ENCODE measurements at regions not wholly inside any gene's neighbourhood (a gene's known extent, or its start where the extent isn't known, plus 50 kb on each side); places are given as distances from the start of the nearest gene placed in this dataset.

DNA sequence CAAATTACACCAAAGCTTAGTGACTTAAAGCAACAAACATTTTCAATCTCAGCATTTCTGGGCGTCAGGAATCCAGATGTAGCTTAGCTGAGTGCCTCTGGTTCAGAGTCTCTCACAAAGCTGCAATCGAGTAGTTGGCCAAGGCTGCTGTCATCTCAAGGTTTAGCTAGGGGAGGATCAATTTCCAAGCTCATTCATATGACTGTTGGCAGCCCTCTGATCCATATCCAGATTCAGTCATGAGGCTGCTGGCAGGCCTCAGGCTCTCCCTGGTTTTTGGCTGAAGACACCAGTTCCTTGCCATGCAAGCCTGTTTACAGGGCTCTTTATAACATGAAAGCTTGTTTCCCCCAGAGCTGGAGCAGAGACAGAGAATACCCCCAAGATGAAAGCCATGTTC lies 419.5 kb upstream of the TLE4 start:
- DNase-seq (ENCODE audit: low read depth), result no peak

DNA sequence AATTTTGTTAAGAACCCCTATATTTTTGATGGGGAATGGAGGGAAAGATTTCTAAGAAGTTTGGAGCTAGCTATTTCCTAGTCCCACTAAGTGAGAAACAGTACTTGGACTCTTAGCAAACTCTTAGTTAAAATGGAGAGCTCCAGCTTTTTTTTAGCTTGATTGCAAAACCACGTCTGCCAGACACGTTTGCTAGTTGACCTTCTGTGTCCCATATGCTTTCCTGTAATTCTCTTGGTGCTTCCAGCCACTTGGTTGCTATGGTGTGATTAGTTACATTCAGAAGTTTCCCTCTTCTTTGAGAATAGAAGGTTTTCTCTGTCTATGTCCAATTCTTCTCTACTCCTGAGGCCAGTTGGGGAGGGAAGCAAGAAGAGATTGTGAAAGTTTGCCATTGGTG lies 417.0 kb upstream of the TLE4 start:
- DNase-seq (ENCODE audit: low read depth), result no peak

DNA sequence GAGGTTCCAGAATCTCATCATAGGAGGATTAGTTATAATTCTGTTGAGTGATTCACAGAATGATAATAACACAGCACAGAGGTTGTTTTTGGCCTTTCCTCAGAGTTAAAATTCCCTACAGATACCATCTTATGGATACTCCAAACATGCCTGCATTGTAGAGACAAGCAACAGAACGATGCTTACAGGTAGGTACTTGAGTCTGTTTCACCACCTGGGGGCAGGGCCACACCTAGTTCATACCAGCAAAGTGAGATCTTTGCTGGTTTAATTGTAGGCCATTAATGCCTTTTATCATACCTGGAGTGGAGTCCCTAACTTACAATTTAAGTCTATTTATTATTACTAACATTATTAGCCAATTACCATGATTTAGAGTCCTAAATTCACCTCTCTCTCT lies 416.5 kb upstream of the TLE4 start:
- DNase-seq (ENCODE audit: low read depth), result no peak

DNA sequence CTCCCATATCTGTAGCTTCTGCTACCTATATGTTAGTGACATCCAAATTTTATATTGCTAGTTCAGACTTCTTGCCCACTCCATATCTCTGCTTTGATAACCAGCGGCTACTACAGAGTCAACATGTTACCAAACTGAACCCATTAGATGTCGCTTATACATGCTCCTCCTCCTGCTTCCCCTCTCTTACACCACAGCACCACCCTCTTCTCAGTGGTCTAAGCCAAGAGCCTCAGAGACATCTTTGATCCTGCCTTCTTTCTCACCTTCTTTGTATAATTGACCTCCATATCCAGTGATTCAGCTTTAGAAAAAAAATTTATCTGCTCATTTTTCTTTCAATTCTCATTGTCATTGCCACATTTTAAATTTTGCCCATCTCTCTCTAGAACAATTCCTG lies 408.2 kb upstream of the TLE4 start:
- no peak for DNase-seq (ENCODE audit: low read depth)

DNA sequence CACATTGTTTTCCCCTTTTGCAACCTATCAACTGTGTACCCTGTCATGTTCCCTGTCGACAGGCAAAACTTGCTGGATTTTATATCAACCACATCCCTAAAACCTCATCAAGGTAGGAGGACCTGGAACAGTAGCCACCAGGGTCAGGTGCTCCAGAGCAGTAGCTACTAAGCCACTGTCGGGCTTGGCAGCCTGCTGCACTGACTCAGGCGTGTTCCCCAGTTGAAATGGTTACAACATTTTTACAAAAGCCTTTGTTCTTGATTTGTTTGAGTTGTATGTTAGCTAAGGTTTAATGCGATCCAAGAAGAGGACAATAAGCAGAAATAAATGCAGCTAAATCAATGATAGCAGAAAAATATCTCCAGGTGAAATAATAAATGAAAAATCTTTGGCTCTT lies 407.4 kb upstream of the TLE4 start:
- no peak for DNase-seq (ENCODE audit: low read depth)

DNA sequence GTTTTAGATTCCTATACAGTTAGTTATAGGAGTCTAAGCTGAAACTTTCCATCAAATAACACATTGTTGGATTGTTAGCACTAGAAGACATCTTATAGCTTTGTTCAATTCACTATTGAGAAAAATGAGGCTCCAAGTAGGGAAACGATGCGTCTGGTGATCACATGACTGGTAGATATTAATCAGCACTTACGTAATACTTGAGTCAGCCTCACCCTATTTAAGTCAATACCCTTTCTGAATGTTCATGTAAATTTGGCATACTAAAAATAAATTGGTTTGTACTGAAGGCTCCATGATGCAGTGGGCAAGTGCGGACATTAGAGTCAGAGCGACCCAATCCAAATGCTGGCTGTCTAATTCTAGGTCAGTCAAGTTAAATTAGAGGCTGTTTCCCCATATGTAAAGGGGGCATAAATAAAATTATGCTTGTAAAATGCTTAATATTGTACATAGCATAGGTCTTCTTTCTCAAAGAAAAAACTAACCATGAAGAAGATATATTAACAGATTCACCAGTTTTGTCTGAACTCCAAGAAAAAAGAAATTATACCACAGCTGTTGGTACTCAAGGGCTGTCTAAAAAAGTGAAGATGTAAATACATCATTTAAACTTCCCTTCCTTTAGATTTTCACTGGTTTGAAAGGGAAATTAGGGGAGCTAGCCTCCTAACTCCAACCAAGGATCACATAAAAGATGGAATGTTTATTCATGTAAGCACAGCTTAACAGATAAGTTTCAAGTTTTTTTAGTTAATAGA lies 406.6 kb upstream of the TLE4 start:
- DNase-seq (ENCODE audit: low read depth), result no peak

DNA sequence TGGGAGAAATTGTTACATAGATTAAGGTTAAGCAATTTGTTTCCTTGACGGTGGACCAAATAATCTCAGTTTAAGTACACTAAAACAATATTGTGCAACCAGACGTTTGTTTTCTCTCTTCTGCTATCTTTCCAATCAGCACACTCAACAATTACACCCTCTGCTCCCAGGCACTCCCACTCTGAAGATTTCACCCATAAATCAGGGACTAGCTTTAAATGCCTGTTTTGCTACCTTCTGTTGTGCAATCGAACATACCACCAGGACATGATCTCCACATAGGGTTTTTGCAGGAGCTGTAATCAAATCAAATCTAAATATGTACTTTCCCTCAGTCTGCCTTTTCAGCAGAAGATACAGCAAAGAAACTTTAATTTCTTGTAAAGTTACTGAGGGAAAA lies 405.8 kb upstream of the TLE4 start:
- DNase-seq (ENCODE audit: low read depth), result no peak

DNA sequence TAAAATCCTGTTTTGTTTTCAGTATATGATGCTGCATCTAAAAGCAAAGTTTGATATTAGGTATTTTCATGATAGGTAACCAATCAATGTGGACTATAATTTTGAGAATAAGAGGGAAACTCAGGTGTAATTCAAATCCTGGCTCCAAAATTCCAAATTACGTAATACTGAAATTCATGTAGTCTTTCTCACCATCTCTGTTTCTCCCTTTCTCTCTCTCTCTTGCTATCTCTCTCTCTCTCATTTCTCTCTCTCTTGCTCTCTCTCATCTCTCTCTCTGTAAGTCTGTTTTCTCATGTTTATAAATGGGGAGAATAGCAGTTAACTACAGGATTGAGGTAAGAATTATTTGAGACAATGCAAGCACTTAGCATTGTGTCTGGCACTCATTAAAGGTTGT lies 401.1 kb upstream of the TLE4 start:
- no peak for DNase-seq (ENCODE audit: low read depth)

DNA sequence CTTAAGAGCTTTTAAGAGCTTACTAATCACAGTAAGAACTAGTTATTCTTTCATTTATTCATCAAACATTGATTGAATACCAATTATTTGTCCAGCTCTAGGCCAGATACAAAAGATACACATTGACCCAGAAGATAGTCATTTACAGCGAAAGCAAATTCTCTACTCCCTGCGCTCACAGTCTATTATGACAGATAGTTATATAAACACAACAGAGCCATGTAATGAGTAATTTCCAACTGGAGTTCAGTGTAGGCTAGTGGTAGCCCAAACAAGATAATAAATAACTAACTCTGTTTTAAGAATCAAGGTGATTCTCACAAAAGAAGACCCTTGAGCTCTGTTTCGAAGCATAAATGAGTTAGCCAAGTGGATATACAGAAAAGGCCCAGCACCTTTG lies 397.8 kb upstream of the TLE4 start:
- no peak for DNase-seq (ENCODE audit: low read depth)

DNA sequence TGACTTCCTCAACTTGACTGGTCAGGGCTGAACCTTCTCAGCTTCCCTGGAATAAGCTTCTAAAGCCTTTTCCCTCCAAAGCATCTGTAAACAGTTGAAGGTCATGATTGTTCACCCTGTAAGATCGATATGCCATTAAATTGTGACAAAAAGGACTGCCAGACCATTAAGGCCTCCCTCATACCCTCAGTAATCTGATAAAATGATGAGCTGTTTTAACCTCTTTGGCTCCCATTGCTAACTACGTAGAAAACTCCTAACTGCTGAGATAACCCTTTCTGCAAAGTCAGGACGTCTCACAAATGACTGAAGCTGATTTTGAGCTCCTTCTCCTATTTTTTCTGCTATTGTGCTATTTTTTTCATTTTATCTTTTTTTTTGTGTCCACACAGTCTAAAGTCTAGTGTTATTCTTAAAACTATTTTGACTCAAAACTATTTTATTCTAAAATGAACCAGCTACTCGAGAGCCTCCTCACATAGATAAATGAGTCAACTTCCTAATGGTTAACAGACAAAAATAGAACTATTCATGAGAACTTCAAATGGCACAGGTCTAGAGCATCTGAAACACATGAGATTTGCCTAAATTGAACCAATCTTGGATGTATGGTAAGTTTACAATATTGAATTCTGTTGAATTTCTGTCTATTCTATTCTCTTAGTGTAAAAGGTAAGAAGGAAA lies 395.6 kb upstream of the TLE4 start:
- DNase-seq (ENCODE audit: low read depth), result no peak

DNA sequence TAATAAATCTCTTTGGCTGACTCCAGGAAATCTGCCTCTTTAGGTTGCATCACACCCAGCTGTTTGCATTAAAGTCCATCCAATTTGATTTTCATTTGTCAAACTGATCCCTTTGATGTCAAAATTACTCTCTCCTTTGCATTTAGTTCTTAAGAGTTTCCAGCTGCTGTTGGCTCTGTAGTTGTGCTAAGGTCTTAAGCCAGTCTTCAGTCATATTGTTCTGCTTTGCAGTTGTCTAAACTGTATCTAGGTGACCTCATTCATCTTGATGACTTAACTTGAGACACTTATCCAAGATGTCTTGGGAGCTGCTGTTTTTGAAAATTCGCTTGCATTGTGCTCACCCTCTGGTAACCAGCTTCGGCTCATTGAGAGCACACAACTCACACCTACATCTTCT lies 386.9 kb upstream of the TLE4 start:
- no peak for DNase-seq (ENCODE audit: low read depth)

DNA sequence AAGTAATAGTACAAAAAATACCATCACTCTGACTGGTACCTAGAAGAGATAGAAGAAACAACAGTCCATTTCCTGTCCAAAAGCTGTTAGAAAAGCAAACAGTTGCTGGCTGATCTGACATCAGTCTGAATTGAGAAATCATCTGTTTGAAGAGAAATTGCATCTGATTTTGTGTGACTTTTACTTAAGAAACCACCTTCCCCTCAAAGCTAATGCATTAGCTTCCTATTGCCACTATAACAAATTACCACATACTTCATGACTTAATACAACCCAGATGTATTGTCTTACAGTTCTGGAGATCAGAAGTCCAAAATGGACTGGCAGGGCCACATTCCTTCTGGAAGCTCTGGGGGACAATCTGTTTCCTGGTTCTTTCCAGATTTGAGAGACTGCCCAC lies 385.9 kb upstream of the TLE4 start:
- no peak for DNase-seq (ENCODE audit: low read depth)

DNA sequence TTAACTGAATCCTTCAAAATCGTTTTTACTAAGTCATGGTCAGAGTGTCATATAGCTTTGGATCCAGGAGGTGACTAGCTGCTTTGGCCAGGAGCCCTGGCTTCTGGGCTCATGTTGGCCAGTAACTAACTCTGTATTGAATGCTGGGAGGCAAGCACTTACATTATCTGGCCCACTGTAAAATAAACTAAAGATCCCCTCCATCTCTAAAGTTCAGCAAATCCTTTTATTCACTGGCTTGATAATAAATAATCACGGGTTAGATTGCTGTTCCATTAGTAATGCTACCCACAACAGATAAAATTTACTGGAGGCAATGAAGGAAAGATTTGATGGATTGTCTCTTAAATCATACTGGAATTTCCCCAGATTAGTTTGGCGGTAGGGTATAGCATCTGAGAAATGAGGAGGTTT lies 382.2 kb upstream of the TLE4 start:
- no peak for DNase-seq (ENCODE audit: low read depth)

DNA sequence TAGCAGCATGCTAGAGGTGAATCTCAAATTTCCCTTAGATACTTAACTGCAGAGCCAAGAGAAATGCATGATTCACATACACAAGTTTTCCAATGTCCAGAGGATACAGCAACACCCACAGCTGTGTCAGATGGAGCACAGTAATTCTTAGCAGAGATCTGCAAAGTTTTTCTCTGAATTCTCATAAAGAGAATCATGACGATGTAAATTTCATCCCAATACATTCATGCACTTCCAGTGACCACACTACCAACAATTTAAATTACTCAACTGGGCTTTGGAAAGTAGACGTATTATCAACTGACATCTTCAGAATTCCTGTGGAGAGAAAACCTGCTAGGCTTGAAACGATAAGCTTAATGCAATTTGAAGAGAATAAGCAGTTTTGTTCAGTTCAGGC lies 378.8 kb upstream of the TLE4 start:
- no peak for DNase-seq (ENCODE audit: low read depth)

DNA sequence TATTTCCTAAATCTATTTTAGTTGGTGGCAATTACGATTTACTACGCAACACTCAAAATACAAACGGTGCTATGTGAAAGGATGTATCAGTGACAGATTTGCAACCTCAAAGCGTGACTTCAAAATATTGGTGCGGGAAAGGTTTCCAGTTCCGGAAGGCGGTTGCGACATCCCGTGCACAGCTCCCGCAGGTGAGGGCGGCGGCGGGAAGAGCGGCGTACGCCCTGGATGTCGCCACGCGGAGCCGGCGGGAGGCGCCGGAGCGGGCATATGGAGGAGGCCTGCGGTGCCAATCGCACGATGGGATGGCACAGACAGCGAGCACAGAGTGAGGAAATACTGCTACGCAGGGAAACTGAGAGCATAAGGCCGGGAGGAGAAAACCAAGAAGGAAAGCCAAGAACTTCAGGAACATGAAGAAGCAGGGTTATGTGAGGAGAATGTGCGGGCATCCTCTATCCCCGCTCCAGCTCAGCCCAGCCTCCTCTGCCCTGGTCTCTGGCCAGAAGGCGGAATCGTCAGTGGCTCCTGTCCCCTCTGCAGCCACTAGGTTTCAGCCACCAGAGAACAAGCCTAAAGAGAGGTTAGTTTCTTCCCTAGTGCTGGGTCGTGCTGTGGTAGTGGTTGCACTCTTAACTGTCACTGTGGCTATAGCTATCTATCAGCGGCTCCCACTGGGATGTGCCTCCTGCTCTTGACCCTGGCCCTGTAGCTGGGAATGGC lies 378.1 kb upstream of the TLE4 start:
- no peak for DNase-seq (ENCODE audit: low read depth)

DNA sequence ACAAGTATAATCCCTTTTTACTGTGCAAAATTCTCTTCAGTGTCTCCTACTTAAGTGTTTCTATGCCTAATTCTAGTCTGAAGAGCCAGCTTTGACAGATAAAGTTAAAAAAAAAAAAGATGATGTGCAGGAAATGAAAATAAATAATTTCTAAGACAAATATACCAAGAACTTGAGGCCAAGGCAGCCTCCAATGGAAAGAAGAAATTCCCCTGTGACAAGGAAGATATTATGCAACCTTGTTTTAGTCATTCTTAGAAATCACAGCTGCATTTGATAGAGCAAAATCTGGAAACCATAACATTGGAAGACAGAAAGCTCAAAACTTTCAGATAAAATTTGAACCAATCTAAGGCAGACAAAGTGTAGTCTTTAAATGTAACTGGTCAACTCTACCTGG lies 375.9 kb upstream of the TLE4 start:
- no peak for DNase-seq (ENCODE audit: low read depth)

DNA sequence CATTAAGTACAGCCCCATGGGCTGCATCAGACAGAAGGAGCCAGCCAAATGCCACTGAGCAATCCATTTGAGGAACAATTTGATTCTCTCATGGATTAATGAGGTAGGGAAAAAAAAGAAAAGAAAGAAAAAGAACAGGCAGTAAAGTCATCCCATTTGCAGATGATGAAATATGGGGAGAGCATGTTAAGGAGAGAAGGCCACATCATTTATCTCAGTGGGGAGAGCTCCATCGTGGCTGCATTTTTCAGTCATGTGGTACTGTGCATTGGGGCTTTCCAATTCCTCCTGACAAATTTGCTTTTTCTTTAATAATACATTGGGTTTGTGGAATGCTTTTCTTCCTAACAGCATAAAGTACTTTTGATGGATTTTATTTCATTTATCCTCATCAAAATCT lies 375.2 kb upstream of the TLE4 start:
- no peak for DNase-seq (ENCODE audit: low read depth)

DNA sequence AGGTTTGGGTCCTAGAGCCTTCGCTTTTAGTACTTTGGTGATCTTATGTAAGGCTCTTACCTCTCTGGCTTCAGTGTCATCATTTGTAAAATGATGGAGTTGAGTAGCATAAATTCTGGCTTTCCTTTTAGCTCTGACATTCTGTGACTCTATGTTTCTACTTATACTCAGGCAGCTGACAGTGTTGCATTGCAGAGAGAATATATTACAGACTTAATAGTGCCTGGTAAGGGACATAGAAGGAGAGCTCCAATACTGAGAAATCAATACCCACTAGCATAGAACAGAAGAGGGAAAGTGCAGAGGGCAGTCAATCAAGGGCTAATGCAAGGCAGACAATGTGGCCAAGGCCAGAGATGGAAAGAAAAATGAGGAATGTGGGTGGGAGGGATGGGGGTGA lies 371.4 kb upstream of the TLE4 start:
- no peak for DNase-seq (ENCODE audit: low read depth)

DNA sequence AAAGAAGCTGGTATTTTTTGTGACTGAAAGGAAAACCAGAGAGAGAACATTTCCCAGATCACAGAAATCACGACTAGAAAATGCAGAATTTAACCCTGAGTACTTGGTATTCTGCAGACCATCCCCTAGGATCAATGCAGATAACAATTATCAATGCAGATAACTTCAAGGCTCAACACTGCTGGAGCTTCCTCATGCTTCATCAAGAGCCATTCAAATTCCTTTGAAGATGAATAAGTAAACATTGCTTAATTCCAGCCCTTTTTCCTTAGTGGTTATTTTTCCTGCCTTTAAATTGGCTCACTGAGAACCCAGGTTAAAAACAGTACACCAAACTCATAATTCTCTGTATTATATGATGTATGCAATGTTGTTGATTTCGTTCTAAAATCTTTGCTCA lies 370.1 kb upstream of the TLE4 start:
- no peak for DNase-seq (ENCODE audit: low read depth)

DNA sequence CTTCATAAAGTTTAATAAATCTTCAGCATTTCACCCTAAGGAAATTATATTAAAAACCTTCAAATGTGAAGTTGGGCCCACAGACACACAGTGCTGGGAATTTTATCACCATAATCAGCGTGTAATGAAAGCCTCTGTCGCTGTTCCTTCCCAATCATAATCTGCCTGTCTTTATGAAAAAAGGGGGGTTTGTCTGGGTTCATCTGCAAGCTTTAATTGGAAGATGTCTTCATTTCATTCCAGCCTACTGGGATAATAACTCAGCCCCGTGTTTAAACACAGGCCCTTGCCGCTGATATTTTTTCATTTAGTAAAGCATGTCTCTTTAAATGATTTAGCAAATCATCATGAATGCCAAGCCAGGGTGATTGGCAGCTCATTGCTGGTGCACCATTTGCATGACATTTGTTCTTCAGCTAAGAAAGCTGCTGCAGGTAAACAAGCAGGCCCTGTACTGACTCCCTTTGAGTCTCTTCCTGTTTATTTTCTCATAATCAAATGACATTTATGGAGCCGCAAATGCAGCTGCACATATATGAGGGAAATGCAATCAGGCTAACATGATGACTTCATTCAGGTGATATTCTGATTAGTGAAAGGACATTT lies 362.9 kb upstream of the TLE4 start:
- DNase-seq (ENCODE audit: low read depth), result no peak

DNA sequence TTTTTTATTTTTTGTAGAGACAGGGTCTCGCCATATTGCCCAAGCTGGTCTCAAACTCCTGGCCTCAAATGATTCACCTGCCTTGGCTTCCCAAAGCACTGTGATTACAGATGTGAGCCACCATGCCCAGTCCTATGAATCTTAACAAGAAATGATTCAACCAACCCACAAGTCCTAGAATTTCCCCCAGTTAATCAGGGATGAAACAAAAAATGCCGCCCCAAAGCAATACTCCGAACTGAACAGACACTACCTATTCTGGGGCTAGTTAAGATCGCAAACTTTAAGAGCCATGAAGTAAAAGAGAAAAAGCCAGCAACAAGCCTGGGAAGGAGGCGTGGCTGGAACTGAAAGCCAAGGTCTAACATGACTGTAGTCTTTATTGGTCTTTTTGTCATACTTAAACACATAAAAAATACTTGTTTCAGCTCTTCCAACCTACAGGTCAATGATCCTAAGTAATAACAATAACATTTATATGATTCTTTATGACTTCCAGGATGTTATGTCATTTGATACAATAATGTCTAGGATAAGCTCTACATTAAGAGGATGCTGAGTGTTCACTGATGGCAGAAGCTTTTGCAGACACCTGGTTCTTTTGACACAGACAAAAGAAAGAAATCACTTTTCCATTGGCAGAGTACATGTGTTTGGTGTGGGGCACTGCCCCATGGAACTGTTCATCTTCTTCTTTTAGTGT lies 361.1 kb upstream of the TLE4 start:
- DNase-seq (ENCODE audit: low read depth), result no peak

DNA sequence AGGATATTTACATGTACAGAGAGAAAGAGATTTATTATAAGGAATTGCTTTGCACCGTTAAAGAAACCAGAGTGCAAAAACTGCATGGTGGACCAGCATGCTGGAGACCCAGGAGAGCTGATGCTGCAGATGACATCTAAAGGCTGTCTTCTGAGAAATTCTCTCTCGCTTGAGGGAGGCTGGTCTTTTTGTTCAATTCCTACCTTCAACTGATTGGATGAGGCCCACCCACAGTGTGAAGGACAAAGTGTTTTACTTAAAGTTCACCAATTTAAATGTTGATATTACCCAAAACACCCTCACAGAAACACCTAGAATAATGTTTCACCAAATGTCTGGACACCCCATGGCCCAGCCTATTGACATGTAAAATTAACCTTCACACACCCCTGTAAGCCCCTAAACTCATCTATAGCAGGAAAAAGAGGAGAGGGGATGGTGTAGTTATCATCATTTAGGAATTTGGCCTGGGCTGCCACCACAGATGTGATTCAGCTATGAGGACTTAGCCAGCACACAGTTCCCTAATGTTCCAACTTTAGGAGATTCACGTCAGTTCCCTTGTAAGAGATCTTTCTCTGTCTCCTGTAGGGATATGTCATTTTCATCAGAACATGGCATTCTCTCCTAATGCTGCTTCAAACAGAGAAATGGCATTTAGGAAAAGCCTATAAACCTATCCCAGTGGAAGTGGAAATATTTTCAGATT lies 358.2 kb upstream of the TLE4 start:
- DNase-seq (ENCODE audit: low read depth), result no peak
